Peyer's patch (tissue), 4 donors: ENCODE measurements at regions not wholly inside any gene's neighbourhood (a gene's known extent, or its start where the extent isn't known, plus 50 kb on each side); places are given as distances from the start of the nearest gene placed in this dataset.

ENCODE experiments used
- CTCF ChIP-seq, 6 experiments: fragments of 450-650 bp in 4 of 6; fragments of 200-600 bp in 2 of 6; sonication (generic) in 1 of 6; IDR thresholded peaks; one replicate each; pipeline ENCODE4 v1.5.1; 2017 to 2019; ENCODE audit warnings: antibody characterized with exemption in 6 of 6, mild to moderate bottlenecking in 3 of 6, moderate library complexity in 1 of 6
- POLR2A ChIP-seq, 2 donors: fragments of 450-650 bp; IDR thresholded peaks; one replicate each; pipeline ENCODE4 v1.5.1; 2017; ENCODE audit warnings: antibody characterized with exemption in 2 of 2, mild to moderate bottlenecking in 2 of 2, moderate library complexity in 2 of 2

- TF ChIP-seq POLR2A (IDR thresholded peaks at IDR 0.05) (no peak), CTCF (IDR thresholded peaks at IDR 0.05) (no peak)
Observed at GRCh38 chr3:153246331-153246730, 84.3 kb downstream of the RAP2B start.
